BE2C (cell line): ENCODE measurements at regions not wholly inside any gene's neighbourhood (a gene's known extent, or its start where the extent isn't known, plus 50 kb on each side); places are given as distances from the start of the nearest gene placed in this dataset.

Source experiments
- DNase-seq: peaks from one replicate; pipeline ENCODE4 v3.0.0-alpha.2; 2020
- H3K27me3 ChIP-seq: fragments of 250-450 bp; sonication (Bioruptor Pico); 2 replicates; pipeline ENCODE4 v1.5.1; 2020; ENCODE audit warnings: mild to moderate bottlenecking
- H3K36me3 ChIP-seq: fragments of 250-450 bp; sonication (Bioruptor Pico); 2 replicates; pipeline ENCODE4 v1.5.1; 2020; ENCODE audit warnings: mild to moderate bottlenecking
- H3K4me1 ChIP-seq: fragments of 250-450 bp; sonication (Bioruptor Pico); 2 replicates; pipeline ENCODE4 v1.5.1; 2020
- H3K4me3 ChIP-seq: 2 replicates; pipeline ENCODE4 v1.5.1; 2011; ENCODE audit warnings: low read depth, low read length
- H3K9me3 ChIP-seq: fragments of 250-450 bp; sonication (Bioruptor Pico); 2 replicates; pipeline ENCODE4 v1.5.1; 2020
- TF ChIP-seq, protein P1 (sequence below): IDR thresholded peaks from 2 replicates; pipeline ENCODE4 v1.5.1; 2012; ENCODE audit warnings: mild to moderate bottlenecking, low read depth, low read length

DNA sequence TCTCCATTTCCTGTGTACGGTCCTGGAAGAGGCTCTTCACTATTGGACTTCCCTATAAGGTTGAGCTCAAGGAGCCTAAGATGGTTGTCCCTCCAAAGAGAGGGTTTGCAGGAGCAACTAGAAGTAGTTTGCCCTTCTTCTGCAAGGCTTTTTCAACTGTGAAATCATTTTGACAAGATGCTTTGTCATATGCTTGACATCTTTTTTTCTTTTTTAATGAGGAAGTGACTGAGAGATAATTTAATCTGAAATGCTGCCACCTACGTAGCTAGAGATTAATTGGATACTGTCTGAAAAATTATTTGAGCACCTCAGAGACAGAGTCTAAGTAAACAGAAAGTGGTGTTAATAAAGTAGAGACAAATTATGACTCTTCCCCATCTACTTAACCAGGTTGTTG, 97.0 kb downstream of the CHRM3 start:
- no peak for DNase-seq
- Histone ChIP-seq H3K36me3 (no peaks in the 10 kb centered on the region), H3K9me3 (peaks cover 11% of the 10 kb centered on the region), H3K4me1 (no peaks in the 10 kb centered on the region), H3K27me3 (no peaks in the 10 kb centered on the region), H3K4me3 (no peak overlapping the region)
- TF ChIP-seq, protein P1, sequence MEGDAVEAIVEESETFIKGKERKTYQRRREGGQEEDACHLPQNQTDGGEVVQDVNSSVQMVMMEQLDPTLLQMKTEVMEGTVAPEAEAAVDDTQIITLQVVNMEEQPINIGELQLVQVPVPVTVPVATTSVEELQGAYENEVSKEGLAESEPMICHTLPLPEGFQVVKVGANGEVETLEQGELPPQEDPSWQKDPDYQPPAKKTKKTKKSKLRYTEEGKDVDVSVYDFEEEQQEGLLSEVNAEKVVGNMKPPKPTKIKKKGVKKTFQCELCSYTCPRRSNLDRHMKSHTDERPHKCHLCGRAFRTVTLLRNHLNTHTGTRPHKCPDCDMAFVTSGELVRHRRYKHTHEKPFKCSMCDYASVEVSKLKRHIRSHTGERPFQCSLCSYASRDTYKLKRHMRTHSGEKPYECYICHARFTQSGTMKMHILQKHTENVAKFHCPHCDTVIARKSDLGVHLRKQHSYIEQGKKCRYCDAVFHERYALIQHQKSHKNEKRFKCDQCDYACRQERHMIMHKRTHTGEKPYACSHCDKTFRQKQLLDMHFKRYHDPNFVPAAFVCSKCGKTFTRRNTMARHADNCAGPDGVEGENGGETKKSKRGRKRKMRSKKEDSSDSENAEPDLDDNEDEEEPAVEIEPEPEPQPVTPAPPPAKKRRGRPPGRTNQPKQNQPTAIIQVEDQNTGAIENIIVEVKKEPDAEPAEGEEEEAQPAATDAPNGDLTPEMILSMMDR: no peak

- Histone ChIP-seq H3K4me1 (no peaks in the 10 kb centered on the region), H3K9me3 (no peaks in the 10 kb centered on the region), H3K27me3 (no peaks in the 10 kb centered on the region), H3K36me3 (no peaks in the 10 kb centered on the region), H3K4me3 (no peak overlapping the region)
- DNase-seq: no peak
- TF ChIP-seq, protein P1: no peak
Observed at GRCh38 chr1:239493811-239494414, 107.5 kb downstream of the CHRM3 start.

DNA sequence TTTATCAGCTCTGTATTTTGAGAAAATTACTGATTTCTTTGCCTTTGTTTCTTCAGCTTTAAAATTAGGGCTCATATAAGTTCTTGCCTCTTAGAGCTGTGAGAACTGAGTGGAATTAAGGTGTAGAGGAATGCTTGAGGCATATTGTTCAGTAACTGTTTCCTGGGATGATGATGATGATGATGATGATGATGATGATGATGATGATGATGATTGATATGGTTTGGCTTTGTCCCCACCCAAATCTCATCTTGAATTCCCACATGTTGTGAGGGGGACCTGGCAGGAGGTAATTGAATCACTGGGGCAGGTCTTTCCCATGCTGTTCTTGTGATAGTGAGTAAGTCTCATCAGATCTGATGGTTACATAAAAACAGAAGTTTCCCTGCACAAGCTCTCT, 118.7 kb downstream of the CHRM3 start:
- TF ChIP-seq, protein P1: no peak
- DNase-seq: no peak
- Histone ChIP-seq H3K4me1 (no peaks in the 10 kb centered on the region), H3K9me3 (no peaks in the 10 kb centered on the region), H3K27me3 (no peaks in the 10 kb centered on the region), H3K4me3 (no peak overlapping the region), H3K36me3 (no peaks in the 10 kb centered on the region)

DNA sequence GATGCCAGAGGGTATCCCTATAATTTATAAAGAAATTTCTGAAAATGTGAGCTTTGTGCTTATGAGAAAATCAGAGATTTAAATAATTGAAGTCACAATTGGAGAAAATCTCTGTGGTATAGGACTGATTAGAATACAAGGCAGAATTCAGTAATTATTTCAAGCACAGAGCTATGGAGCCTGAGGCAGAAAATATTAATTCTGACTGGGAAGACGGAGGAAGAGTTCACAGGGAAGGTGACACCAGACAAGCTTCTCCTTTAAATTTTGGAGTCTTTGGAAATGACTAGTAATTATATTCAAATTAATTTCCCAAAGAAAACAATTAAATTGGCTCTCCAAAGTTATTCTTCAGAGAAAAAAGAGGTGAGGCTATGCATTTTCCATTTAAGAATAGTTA, 121.5 kb downstream of the CHRM3 start:
- no peak overlapping the region for H3K4me3 ChIP-seq

DNA sequence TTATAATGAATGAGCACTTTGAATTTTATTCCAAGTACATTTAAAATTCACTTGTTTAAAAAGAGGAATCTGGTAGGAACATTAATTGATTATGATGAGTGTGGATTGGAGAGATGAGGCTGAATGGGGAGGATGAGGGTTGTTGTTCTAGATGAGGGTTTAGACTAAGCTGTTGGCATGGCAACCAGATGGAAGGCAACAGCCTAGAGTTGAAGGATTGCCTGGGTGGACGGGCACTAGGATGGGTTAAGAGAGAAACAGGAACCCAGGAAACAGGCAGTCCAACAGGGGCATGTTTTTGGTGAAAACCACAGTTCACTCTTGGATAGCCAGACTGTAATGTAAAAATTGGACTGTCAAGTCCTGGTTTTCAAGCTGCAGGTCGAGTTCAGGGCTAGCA, 125.5 kb downstream of the CHRM3 start:
- H3K4me1 ChIP-seq: no peaks in the 10 kb centered on the region
- no peaks in the 10 kb centered on the region for H3K36me3 ChIP-seq
- no peak overlapping the region for H3K4me3 ChIP-seq
- TF ChIP-seq, protein P1: no peak
- no peaks in the 10 kb centered on the region for H3K9me3 ChIP-seq
- no peak for DNase-seq
- no peaks in the 10 kb centered on the region for H3K27me3 ChIP-seq

More for the DNA sequence above, 121.5 kb downstream of the CHRM3 start:
- TF ChIP-seq, protein P1: no peak
- Histone ChIP-seq H3K27me3 (no peaks in the 10 kb centered on the region), H3K36me3 (no peaks in the 10 kb centered on the region), H3K4me1 (no peaks in the 10 kb centered on the region), H3K9me3 (no peaks in the 10 kb centered on the region)
- no peak for DNase-seq

GRCh38 chr1:239516579-239516978, 130.2 kb downstream of the CHRM3 start:
- TF ChIP-seq, protein P1: no peak
- Histone ChIP-seq H3K27me3 (no peaks in the 10 kb centered on the region), H3K9me3 (no peaks in the 10 kb centered on the region), H3K4me1 (no peaks in the 10 kb centered on the region), H3K36me3 (no peaks in the 10 kb centered on the region), H3K4me3 (no peak overlapping the region)
- DNase-seq: no peak
